ENCODE measurements at regions not wholly inside any gene's neighbourhood (a gene's known extent, or its start where the extent isn't known, plus 50 kb on each side); places are given as distances from the start of the nearest gene placed in this dataset.

DNA sequence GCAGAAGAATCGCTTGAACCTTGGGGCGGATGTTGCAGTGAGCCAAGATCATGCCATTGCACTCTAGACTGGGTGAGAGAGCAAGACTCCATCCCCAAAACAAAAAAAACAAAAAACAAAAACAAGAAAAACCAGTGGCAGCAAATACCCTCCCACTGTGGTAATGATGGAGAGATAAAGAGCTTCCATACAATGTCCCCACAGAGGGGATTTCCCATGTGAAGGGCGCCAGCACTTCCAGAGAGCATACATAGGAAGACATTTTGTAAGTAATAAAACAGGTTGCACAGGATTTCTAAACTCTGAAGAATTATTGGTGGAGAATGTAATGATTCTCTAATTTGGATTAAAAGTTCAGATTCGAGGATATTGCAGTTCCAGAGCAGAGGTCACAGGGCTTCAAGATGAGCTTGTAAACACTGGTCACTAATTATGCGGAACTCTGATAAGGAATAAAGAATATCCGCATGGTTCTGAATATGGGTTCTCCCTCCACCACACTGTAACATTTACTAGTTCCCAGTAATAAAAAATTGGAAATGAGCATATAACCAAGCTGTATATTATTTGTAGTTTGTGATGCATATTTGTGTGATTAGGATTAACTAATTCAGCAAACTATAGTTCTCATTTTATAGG lies 290.1 kb upstream of the SLC10A2 start:
- no peak for DNase-seq (ENCODE audit: low read depth, low spot score)

DNA sequence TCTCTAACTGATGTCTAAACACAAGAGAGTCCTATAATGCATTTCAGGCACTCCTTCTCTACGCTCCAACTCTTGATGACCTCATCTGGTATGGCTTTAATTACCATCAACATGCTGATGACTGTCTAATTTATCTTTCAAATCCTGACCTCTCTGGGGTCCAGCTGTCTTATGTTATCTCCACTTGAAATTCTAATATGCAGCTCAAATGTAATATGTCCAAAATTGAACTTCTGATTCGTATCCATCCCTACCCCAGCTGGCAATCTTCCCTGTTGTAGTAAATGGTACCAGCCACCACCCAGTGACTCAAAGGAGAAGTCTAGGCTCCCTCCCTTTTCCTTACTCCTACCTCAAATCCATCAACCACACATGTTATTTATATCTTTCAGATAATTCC lies 288.0 kb upstream of the SLC10A2 start:
- DNase-seq (ENCODE audit: low read depth, low spot score) = no peak

DNA sequence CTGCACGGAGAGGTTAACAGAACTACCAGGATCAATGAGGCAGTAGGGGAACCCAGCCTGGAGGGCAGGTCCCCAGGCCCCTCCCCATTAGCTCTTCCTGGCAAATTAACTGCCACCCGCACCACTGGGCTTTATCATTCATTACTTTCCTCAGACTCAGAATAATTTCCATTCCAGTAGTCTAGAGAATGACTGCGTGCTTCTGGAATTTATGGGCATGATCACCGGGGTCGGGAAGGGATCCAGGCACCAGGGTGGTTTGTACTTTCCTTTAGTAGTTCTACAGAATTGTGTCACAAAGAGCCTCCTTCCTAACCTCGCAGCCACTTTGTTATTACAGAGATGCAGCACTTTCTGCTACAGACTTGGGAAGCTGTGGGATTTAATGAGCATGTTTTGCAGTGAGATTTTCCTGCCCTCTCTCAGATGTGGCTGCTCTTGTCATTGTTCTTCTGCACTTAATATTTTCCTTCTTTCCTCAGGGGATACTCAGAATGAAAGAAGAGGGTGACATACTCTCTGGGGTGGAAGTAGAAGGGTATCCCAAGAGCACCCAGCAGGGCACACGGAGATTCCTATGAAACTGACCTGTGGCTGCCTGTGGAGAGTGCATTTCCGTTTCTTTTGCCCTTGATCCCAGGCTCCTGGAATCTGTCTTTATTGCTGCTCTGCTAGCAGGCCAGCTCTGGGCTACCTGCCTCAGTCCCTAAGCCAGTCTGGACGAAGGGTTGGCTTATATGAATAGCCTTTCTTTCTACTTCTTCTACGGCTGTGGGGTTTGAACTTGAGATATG lies 285.0 kb upstream of the SLC10A2 start:
- DNase-seq (ENCODE audit: low read depth, low spot score) = no peak

DNA sequence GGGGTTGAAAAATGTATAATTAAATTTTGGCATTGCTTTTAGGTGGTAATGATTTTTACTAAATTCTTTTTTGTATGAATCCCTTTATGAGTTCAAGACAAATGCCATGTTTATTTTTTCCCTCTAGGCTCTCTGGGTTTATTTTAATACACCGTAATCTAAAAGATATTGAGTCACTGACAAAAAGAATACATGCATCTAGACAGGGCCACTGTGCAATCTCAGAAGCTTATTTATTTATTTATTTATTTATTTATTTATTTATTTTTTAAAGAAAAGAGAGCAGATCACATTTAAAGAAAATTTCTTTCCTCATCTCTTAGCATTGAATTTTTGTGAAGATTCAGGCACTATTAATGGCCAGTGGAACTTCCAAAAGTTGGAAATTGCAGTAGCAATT lies 283.9 kb upstream of the SLC10A2 start:
- DNase-seq (ENCODE audit: low read depth, low spot score) = no peak

DNA sequence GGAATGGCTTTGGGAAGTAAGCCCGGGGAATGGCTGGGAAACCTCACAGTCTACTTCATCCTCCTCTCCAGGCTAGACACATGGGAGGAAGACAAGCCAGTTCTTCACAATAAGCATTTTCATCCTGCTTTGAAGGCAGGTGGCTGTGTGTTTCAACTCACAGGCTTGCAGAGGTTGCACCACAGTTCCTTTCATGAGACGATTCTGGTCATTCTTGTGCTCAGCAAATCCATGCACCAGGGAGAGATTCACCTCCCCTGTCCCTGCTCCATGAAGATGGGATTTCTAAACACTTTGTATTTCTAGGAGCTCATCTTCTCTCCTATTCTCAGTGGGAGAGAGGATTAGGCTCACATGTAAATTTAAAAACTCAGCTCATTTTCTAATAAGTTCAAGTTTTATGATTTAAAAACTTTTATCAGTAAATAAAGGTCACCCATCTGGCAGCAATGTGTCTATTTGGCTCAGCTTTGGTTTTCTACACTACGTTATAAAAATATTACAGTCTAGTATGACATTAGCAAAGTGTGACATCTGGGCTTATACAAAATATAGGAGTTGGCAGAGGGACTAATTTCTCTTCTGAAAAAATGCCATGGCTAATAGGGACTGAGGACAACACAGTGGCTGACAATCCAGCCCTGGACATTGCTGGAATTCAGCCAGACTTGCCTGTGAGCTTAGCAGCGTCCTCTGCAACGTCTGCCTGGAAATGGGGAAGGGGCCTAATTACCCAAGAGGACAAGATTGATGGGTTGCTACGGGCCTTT lies 283.2 kb upstream of the SLC10A2 start:
- DNase-seq (ENCODE audit: low read depth, low spot score) = no peak

DNA sequence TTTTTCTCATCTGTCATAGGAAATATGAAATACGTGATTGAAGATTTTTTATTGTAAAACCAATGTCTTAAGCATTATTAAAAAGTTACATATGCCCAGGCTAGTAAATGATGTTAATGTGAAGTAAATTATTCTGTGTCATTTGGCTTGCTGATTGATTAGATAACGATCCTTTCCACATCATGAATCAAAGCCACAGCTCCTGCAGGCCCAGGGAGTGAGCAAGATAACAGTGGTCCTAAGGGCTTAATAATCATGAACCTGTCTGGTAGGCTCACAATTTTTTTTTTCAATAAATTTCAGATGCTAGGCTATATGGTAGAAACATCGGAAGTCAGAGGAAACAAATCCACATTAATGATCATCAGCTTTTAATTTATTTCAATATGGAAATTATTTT lies 269.0 kb upstream of the SLC10A2 start:
- DNase-seq (ENCODE audit: low read depth, low spot score) = no peak

DNA sequence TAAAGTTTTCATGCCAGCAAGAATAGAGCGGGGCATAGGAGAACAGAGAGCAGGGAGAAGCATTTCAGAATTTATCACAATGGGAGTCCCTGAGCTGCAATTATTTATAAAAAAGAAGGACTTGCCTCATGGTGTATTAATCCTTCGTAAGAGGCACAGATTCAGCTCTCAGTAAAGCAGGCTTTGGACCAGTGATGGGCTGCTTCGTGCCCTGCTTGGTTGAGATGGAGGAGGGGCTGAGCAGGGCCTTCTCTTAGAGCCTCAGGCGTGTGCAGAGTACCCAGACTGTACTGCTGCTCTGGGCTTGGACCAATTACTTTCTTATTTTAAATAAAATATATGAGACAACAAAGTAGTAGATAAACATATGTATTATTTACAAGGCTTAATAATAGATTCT lies 265.7 kb upstream of the SLC10A2 start:
- DNase-seq (ENCODE audit: low read depth, low spot score) = no peak

DNA sequence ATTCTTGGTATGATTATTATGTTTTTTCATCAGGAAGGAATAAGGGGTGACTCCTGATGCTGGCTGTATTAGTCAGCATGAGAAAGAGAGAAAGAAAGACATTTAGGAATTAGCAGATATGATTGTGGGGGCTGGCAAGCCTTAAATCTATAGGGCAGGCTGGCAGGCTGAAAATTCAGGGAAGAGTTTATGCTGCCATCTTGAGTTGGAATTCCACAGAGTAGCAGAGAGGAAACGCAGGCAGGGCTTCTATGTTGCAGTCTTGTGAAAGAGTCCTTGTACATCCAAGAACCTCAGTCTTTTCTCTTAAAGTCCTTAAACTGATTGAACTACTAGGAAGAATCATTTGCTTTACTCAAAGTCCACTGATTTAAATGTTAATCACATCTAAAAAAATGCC lies 262.7 kb upstream of the SLC10A2 start:
- no peak for DNase-seq (ENCODE audit: low read depth, low spot score)

DNA sequence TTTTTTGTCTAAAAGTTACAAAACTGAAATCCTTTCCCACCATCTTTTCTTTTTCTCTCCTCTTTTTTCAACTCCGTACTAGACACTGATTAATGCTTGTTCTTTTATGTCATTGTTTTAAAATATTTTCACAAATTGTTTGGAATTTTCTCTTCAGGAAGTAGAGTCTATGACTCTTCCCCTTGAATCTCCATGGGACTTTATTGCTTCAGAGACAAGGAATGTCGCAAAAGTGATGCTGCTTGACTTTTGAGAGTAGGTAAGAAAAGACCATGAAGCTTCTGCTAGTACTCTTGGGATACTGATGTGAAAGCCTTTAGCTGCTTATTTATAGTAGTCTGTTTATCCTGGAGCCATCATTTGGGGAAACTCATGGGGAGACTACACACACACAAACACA lies 260.1 kb upstream of the SLC10A2 start:
- no peak for DNase-seq (ENCODE audit: low read depth, low spot score)

DNA sequence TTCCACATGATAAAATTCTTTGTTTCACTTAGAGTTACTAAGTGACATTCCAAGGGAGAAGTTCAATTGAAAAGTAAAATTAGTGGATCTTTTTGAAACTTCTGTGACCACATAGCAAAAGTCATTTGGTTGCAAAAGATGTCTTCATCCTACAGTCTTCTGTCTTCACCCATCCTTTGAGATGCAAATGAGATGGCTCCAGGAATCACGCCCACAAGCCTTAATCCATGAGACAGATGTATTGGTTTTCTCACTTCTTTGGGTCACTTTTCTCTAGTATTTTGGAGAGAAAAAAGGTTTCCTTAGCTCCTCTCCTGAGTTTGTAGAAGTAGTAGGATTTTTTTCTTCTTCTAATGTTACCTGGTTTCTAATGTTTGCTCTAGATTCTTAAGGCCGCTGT lies 259.5 kb upstream of the SLC10A2 start:
- DNase-seq (ENCODE audit: low read depth, low spot score) = no peak

DNA sequence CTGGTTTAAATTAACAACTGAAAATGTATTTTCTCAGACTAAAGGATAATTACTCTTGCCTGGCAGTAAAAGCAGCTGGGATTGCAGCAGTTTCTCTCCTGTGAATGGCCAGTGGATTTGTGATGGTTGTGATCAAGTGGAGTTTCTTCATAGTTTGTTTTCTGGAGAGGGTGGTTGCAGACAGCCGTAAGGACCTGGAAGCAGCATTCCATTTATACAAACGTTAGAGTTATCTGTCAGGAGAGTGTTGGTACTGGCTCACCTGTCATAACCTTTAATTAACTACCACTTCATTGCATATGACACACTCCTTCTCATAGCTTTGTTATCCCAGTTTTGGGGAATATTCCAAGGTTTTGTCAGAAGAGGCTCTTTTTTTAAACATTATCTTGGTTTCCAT lies 258.4 kb upstream of the SLC10A2 start:
- no peak for DNase-seq (ENCODE audit: low read depth, low spot score)

DNA sequence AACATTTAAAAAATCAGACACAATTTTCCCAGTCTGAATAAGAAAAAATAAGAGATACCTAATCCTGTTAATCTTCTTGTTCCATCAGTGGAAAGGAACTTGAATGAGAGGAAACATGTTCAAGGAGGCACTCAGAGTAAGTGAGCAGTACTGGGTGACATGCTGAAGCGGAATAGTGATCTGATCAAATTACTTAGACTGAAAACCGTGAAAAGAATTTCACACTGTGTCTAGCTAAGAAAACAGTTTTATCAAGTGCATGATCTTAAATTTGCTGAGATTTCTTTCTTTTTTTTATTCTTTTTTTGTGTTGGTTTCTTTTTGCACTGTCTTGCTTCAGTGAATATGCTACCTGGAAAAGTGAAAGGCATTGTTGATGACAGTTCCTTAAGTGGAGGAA lies 249.5 kb upstream of the SLC10A2 start:
- DNase-seq (ENCODE audit: low read depth, low spot score) = no peak

DNA sequence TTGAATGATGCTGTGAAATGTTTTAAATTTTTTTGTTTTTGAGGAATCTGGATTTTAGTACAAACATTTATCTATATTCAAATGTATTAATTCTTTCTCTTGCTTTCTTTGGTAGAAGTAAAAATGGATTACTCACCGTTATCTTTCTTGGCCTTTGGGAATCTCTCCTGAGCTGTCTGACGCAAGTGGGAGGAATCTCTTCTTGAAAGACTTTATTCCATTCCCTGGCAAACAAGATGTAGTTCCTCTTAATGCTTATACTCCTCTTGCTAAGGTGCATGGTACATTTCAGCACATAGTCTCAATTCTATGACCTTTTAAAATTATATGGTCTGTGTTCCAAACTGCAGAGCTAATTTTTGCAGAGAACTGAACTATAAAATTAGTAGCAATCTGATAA lies 246.2 kb upstream of the SLC10A2 start:
- no peak for DNase-seq (ENCODE audit: low read depth, low spot score)

DNA sequence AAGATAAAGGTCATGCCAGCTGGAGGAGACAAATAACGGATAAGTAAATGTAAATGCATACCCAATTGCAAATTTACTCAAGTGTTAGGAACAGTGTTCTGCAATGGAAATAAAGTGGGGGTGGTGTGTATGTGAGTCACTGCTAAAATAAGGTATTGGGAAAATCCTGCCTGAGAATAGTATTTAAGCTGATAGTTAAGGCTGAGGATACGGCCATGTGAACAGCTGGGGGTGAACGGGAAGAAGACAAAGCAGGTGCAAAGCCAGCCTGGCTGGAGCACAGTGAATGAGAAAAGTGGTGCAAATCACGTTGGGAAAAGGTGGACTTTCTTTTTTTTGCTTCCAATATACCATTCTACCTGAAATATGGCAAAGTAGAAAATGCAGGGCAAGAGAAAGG lies 242.4 kb upstream of the SLC10A2 start:
- no peak for DNase-seq (ENCODE audit: low read depth, low spot score)

DNA sequence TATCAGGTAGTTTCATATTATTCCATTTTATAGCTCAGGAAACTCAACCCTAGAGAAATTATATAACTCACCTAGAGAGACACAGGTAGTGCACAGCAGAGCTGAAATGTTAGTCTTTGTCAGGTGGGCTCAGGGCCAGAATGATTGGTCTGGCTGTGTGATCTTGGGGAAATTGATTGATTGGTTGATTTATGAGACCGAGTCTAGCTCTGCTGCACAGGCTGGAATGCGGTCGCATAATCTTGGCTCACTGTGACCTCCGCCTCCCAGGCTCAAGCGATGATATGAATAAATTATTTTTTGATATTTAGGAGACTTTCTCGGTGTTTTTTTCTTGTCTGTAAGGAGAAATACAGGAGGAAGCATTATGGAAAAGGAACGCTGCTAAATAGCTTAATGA lies 239.9 kb upstream of the SLC10A2 start:
- DNase-seq (ENCODE audit: low read depth, low spot score) = no peak

DNA sequence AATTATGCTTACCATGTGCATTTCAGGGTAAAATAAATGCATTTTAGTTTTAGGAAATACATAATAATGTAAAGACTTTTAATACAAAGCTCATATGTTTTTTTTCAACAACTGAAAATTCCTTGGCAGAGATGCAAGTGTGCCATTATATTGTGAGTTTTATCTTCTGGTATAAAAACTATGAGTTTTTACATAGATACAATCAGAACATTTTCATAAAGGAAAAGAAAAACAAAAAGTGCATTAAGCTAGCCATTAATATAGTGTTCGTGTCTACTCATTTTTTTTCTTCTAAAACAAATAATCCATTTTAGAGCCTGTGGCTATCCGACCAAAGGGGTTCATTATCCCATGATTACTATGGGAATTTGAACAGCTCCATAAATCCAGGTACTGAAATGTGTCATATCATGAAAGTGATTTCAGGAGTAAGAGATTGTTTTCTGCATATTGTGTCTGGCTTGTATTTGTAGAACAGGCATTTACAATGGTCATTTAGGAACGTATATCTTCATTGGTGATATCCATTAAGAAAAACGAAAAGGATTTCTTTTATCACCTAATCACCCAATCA lies 236.9 kb upstream of the SLC10A2 start:
- DNase-seq (ENCODE audit: low read depth, low spot score) = no peak

DNA sequence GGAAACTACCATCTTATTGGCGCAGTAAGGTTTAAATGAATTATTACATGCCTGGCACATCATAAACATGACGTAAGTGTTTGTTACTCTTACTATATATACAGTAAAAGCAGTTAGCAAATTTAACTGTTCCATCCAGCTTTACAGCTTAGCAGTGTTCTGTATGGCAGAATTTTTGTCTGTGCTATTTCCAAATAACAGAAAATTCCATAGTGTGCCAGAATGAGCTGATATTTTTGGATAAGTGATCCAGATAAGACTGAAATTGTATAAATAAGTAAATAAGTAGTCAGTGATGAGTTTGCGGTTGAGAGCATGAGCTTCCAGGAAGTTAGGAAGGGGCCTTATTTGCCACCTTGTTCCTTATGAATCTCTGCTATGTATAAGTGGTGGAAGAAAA lies 236.5 kb upstream of the SLC10A2 start:
- no peak for DNase-seq (ENCODE audit: low read depth, low spot score)

DNA sequence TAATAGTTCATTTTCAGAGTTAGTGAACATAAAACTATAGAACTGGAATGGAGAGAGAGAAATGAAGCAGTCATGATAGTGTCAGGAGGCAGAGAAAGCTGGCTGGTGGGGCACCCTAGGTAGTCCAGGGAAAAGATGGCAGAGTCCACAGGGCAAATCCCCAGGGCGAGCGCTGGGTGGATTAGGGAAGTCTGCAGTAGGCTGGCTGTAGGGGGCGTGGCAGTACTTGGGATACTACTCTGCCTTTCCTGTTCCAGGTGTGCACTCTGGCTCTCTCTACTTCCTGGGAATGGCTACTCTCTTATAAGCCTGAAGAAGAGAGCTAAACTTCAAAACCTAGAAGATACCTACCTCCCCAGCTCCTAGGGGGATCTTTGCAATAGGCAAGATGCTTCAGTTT lies 232.9 kb upstream of the SLC10A2 start:
- no peak for DNase-seq (ENCODE audit: low read depth, low spot score)

DNA sequence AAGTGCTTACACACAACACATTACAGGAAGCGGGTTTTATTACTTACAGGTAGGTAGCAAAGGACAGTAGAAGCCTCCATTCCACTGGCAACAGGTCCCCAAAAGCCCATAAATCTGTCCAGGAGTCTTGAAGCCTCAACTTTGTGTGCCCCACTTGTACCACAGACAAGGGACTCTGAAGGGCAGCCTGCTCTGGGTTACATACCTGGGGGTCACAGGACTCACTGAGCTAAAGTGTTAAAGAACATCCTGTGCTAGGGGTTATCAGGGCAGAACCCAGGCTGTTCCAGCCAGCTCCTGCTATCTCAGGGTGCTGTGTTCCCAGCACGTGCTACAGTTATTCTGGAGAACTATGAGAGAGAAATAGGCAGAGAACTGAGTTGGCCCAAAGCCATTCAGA lies 230.9 kb upstream of the SLC10A2 start:
- DNase-seq (ENCODE audit: low read depth, low spot score) = no peak

DNA sequence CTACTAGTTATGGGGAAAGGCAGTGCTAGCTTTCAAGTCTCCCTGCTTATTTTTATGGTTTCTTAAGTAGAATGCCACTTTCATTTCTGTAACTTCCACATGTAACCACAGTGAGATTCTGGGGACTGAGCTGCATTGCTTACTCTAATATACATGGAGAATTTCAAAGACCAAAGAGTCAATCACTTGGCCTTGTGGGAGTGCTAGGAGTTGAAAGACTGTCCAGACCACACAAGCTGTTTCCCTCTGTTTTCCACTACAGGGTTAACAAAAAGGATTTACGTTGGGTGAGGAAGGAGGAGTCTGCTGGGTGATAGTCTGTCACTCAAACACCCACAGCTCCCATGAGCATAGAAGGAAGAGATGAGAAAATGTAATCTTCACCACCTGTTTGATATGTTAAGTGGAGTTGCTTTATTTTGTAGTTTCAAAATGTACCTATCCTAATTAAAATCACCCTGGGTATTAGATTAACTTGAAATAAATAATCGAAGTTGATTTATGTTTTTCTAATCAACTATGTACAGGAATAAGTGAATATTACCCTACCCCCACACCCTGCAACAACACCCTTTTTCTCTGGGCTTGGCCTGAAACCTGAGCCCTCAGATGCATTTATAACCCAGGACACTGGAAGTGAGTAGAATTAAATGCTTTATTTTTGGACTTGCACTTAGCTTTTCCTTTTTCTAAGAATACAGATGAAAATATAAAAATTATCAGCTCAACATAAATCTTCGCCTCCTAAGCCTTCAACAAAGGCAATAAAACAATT lies 225.8 kb upstream of the SLC10A2 start:
- no peak for DNase-seq (ENCODE audit: low read depth, low spot score)

DNA sequence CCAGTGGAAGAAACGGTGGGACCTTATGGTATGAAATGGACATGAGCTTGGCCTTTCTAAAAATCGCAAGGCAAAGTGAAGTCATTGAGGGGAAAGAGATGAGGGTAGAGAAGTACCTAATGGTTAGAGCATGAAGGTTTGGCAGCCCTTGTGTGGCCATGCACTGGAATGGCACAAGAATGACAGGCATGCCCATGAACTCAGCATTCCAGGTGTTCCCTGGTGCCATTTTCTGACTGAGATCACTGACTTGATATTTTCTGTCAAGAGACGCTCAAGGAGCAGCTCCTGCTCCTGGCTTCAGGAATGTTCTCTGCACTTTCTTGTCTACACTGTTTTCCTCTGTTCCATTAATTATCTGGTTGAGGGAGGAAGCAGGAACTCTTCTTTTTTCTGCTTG lies 225.0 kb upstream of the SLC10A2 start:
- no peak for DNase-seq (ENCODE audit: low read depth, low spot score)

DNA sequence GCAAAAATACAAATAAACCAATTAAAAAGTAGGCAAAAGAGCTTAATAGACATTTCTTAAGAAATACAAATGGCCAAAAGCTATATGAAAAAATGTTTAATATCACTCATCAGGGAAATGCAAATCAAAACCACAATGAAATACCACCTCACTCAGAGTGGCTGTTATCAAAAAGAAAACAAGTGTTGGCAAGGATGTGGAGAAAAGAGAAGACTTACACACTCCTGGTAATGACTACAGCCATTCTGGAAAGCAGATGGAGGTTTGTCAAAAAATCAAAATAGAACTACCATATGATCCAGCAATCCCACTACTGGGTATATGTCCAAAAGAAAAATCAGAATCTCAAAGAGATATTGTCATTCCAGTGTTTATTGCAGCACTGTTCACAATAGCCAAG lies 223.5 kb upstream of the SLC10A2 start:
- DNase-seq (ENCODE audit: low read depth, low spot score) = no peak

All from brain pericyte (primary cell).